ENCODE measurements at regions not wholly inside any gene's neighbourhood (a gene's known extent, or its start where the extent isn't known, plus 50 kb on each side); places are given as distances from the start of the nearest gene placed in this dataset.

DNA sequence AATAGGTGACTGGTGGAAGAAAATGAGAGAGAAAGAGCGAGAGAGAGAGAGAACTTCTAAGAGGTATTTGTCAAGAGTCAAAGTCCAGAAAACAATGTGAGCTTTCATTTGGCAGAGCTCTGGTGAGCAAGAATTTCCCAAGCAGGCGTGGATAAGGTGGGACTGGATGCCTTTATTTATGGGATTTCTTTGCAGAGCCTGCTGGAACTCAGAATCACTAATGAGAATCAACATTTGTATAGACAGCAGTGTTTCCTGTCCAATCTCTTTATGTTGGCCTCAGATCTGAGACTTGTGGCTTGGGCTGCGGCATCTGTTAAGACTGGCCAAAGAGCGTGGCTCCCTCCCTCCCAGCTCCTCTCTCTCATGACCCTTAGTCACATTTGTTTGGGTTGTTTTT is 67.9 kb upstream of the TBL1X start:
- TF ChIP-seq, protein P1, sequence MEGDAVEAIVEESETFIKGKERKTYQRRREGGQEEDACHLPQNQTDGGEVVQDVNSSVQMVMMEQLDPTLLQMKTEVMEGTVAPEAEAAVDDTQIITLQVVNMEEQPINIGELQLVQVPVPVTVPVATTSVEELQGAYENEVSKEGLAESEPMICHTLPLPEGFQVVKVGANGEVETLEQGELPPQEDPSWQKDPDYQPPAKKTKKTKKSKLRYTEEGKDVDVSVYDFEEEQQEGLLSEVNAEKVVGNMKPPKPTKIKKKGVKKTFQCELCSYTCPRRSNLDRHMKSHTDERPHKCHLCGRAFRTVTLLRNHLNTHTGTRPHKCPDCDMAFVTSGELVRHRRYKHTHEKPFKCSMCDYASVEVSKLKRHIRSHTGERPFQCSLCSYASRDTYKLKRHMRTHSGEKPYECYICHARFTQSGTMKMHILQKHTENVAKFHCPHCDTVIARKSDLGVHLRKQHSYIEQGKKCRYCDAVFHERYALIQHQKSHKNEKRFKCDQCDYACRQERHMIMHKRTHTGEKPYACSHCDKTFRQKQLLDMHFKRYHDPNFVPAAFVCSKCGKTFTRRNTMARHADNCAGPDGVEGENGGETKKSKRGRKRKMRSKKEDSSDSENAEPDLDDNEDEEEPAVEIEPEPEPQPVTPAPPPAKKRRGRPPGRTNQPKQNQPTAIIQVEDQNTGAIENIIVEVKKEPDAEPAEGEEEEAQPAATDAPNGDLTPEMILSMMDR (IDR thresholded peaks at IDR 0.05) = no peak
- TF ChIP-seq EP300 (IDR thresholded peaks at IDR 0.05) = no peak
